SKM-1 (cell line): ENCODE measurements at regions not wholly inside any gene's neighbourhood (a gene's known extent, or its start where the extent isn't known, plus 50 kb on each side); places are given as distances from the start of the nearest gene placed in this dataset.
A peak's percentile ranks its signal among the peaks of the same experiment; 100 is the strongest.
"Not testable (repeated sequence)": the region's sequence is repeated elsewhere in the genome, so short reads cannot be mapped to it uniquely, and the experiment has no call there.

Experiments used
- DNase-seq: peaks from one replicate; lab custom pipeline; 2025; ENCODE audit not compliant: unreplicated experiment; lab: John Stamatoyannopoulos, UW

- no peak for DNase-seq
Measured at GRCh38 chr9:90169490-90169889, 473.1 kb downstream of the DIRAS2 start.

DNA sequence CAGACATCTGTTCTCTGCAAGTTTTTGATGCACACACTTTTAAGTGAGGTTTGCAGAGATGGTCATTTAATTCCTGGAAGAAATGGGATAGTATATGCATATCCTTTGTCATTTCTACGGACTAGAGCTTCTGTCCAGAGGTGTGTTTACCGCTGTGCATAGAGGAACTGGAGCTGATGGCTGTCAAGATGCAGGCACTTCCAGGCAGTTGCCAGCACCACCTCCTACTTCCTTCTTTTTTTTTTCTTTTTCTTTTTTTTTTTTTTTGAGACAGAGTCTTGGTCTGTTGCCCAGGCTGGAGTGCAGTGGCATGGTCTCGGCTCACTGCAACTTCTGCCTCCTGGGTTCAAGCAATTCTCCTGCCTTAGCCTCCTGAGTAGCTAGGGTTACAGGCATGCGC is 468.7 kb downstream of the DIRAS2 start:
- DNase-seq = not testable (repeated sequence)

DNA sequence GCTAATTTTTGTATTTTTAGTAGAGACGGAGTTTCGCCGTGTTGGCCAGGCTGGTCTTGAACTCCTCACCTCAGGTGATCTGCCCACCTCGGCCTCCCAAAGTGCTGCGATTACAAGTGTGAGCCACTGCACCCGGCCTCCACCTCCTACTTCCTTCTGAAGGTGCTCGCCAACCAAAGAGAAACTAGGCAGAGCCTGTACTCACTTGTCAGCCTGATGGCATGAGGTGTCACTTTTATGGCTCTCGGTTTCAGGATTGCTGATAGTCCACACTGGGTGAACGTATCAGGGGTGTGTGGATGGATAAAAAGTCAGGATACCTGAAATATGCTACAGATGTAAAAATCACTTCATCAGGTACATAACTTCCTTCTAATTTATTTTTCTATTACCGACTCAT is 468.3 kb downstream of the DIRAS2 start:
- not testable (repeated sequence) for DNase-seq

GRCh38 chr9:90175257-90175656 is 467.4 kb downstream of the DIRAS2 start:
- no peak for DNase-seq

DNA sequence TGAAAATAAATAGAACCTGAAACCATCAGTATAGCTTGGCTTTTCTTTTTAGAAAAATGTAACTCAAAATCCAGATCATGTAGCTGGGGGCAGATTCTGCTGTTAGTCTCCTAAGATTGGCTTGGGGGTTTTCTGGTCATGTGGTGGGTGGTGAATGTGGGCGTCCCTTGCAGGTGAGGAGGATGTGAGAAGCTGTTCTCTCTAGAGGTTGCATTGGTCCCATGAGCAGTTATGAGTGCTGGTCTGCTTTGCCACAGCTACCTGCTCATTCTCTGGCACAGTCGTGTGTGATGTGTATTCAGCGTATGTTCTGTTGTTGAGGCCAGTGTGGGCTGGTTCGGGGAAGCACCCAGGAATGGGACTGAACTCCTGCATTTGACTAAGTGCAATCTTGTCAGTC is 466.8 kb downstream of the DIRAS2 start:
- no peak for DNase-seq

DNA sequence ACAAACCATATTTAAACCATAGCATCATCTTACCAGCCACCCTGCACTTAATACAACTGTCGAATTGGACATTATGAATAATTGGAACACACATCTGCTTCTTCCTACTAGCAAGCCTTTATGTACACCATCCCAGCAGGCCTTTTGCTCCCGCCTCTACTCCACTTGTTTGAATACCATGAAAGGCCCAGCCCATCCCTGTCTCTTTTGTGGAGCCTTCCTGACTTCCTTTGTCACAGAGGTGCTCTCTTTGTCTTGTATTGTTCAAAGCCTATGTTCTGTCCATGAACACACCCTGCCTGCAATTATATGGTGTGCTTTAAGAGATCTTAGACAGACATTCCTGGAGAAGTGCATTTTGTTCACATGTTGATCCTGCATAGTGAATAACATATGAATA is 465.7 kb downstream of the DIRAS2 start:
- no peak for DNase-seq

GRCh38 chr9:90180381-90180780 is 462.2 kb downstream of the DIRAS2 start:
- no peak for DNase-seq

GRCh38 chr9:90188656-90189055 is 454.0 kb downstream of the DIRAS2 start:
- DNase-seq = no peak

DNA sequence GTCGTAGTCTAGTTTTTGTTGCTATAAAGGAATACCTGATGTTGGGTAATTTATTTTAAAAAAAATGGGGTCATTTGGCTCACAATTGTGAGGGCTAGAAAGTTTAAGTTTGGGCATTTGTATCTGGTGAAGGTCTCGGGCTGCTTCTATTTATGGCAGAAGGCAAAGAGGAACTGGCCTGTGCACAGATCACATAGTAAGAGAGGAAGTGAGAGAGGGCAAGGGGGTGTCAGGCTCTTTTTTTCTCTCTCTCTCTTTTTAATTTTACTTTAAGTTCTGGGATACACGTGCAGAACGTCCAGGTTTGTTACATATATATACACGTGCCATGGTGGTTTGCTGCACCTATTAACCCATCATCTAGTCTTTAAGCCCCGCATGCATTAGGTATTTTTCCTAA is 453.3 kb downstream of the DIRAS2 start:
- DNase-seq = peak; percentile 38

GRCh38 chr9:90192465-90192864 is 450.2 kb downstream of the DIRAS2 start:
- not testable (repeated sequence) for DNase-seq

GRCh38 chr9:90198956-90199355 is 443.7 kb downstream of the DIRAS2 start:
- DNase-seq = no peak

DNA sequence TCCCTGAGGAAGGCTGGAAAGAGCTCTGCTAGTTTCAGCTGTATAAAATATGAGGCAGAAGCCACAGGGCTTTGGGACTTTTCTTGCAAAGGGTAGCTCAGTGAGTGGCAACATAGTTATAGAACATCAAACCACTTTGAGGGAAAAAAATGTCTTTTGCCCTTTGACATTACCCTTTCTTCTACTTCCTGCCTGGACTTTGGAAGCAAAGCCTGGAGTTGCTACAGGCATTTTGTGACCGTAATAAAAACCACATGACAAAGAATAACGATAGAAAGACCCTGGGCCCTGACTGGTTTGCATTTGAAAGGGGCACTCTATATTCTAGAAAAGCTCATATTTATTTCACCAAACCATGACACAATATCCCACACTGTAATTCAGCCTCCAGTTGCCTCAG is 440.9 kb downstream of the DIRAS2 start:
- no peak for DNase-seq

- DNase-seq = no peak
Measured at GRCh38 chr9:90204128-90204831, 438.3 kb downstream of the DIRAS2 start.

DNA sequence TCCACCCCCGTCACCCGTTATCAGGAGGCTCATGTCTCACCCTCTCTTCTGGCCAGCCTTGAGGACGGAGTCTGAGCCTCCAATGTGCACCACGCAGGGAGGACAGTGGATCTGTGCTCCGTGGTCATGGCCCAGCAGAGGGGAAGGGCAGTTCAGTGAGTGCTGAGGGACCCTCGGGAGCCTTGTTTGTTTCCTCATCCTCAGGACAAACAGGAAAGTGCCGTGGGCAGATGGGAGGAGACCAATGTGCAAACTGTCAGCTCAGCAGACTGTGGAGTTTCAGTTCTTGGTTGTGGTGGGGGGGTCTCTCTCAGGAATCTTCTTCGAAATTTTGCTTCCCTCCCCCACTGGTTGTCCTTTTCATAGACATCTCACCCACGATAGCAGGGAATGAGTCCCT is 429.6 kb downstream of the DIRAS2 start:
- DNase-seq = not testable (repeated sequence)

DNA sequence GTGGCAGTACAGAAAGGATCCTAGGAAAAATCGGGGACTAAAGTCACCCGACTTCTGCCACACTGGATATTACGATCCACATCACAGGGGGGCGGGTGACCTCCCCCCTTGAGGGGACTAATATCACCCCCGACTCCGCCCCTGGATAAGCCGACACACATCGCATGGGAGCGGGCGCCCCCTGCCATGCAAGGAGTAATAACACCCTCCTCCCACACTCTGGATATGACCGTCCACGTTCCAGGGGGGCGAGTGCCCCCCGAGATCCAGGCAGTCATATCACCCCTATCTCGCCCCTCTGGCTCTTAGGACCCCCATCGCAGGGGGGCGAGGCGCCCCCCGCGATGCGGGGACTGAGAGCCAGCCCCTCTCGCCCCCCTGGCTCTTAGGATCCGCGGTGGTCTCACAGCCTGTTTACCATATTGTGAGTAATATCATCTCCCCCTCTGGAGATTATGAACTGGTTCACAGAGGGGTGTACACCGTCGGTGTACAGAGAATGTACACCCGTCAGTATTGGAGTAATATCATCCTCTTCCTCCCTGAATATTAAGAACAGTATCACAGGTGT is 423.0 kb downstream of the DIRAS2 start:
- no peak for DNase-seq

GRCh38 chr9:90221899-90222298 is 420.7 kb downstream of the DIRAS2 start:
- not testable (repeated sequence) for DNase-seq

DNA sequence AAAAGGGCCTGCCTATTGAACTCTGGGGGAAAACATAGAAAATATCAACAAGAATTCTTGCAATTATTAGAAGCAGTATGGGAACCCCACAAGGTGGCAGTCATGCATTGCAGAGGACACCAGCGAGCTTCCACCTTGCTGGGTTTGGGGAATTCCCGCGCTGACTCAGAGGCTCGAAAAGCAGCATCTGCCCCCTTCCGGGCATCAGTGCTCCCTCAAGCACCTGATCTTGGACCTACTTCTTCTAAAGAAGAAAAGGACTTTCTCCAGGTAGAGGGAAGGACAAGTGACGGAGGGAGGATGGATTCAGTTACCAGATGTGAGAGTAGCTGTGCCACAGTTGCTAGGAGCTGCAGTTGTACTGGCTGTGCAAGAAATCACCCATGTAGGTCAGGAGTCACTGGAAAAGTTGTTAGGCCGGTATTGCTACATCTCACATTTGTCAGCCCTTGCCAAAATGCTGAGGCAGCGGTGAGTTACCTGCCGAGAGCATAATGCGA is 415.7 kb downstream of the DIRAS2 start:
- not testable (repeated sequence) for DNase-seq

DNA sequence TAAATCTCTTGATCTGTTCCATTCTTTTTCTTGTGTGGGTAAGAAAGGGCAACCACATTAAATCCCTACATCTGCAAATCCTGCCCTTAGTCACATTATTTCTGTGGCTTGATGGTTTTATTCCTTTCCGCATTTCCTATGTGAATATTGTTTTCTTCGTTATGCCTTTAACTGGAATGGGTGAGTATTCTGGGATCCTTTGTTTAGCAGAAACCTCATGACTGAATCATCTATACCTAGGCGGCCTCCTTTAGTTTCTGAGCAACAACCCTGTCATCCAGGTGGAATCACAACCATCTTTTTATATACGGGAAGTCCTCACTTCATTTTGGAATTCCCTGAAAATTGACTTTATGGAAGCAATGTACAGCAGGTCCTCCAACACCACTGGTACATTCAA is 409.5 kb downstream of the DIRAS2 start:
- not testable (repeated sequence) for DNase-seq

- no peak for DNase-seq
Measured at GRCh38 chr9:90240541-90240940, 402.1 kb downstream of the DIRAS2 start.

DNA sequence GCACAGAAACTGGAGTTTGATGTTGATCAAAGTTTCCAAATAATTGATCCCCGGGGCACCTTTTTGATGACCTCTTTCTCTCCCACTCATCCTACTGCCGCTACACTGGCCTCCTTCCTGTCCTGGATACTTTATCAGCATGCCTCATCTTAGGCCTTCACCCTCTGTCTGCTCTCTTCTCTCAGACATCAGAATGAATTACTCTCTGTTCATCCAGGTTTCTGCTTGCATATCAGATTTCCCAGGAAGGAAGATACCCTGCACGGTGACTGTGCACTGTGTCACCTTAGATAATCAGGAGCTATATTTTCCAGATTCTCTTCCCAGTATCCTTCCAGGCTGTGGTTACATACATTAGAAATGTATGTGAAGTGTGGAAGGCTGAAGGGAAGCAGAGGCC is 397.0 kb downstream of the DIRAS2 start:
- no peak for DNase-seq

DNA sequence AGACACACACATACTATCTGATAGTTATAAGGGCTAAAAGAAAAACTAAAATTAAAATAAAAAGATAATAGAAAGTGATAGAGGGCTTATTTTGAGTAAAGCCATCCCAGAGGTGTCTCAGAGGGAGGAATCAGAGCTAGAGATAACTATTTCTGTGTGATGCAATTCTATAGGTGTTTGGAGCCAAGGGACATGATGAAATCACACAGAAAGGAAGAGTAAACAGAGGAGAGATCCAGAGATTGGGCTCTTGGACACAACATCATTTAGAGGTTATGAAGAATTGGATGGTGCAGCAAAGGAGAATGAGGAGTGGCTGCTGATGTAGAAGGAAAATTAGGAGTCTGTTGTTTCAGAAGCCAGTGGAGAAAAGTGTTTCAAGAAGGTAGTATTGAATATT is 393.5 kb downstream of the DIRAS2 start:
- no peak for DNase-seq

DNA sequence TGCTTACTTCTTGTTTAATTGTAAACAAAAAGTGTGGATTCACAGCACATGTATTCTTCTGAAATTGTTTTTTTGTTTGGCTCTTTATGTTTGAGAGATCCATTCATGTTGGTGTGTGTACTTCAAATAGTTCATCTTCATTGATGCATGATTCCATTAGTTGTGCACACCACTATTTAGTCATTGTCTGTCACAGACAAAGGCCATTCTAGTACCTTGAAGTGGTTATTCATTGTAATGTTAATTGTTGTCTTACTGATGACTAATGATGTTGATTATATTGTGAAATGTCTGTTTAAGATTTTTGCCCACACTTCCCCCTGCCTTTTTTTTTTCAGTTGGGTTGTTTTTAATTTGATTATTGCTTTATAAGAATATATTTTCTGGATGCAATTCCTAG is 391.3 kb downstream of the DIRAS2 start:
- DNase-seq = no peak

GRCh38 chr9:90256345-90256744 is 386.3 kb downstream of the DIRAS2 start:
- peak; percentile 13 for DNase-seq
